Activated effector memory CD4-positive, alpha-beta T cell treated with Interleukin-2 at 50 U/mL for 16 hours (primary cell): ENCODE measurements at regions not wholly inside any gene's neighbourhood (a gene's known extent, or its start where the extent isn't known, plus 50 kb on each side); places are given as distances from the start of the nearest gene placed in this dataset.
"Not testable (repeated sequence)": the region's sequence is repeated elsewhere in the genome, so short reads cannot be mapped to it uniquely, and the experiment has no call there.

Experiments
- DNase-seq: peaks from one replicate; pipeline ENCODE4 v3.0.0-alpha.2; 2020

- no peak for DNase-seq
Observed at GRCh38 chr10:29878492-29878891, 180.9 kb downstream of the JCAD start.

DNA sequence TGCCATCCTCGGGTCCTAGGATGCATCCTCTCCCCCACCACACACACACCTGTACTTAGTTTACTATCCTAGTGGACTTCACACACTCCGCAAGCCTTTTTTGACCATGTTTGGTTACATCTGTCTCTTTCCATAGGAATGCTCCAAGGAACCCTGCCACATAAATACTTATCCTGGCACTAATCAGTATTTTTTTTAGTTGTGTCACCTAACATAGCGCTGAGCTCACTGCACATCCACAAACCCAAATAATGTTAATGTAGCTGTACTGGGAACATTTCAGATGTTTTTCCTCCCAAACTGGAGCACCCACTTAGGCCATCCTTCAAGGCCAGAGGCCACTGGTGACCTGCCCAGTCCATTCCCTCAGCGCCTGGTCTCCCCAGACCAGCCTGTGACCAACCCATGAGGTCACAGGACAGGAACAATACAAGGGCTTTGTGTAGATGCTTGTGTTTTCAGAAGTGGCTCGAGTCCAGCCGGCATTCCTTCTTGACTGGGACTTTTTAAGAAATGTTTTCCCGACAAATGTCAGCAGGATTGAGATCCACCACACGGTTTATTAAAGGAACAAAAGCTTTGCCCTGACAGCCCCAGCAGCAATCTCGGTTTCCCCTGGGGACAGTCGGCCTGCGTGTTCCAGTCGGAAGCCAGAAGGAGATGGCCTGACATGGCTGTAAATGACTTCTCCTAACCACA lies 181.4 kb downstream of the JCAD start:
- DNase-seq, result no peak

GRCh38 chr10:29876008-29876555 lies 183.3 kb downstream of the JCAD start:
- DNase-seq, result no peak

DNA sequence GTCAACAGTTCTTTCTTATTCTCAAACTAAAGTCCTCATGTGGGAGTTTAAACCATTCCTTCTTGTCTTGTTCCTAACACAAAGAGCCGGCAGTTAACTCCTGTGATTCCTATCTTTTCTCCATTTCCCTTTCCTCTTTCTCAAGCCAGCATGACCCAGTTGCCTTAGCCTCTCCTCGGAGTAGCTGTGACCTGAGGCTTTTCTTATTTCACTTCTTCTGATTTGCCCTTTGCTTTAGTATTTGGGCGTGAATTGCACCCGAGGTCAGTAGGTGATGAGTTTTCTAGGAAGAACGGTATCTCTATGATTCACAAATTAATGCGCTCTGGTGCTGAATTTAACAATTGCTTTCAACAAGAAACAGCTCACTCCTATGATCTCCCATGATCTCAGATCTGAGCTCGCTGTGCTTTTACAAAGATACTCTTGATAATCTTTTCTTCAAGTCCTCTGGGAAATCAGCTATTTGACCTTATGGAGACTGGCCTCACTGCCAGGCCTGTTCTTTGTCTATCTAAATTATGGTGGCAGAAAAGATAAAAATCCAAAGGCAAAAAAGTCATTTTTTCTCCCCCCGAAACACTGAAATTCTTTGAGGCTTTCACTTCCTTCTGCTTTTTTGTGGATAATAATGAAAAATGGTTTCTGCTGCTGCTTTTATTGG lies 184.6 kb downstream of the JCAD start:
- DNase-seq, result no peak

GRCh38 chr10:29873941-29874484 lies 185.4 kb downstream of the JCAD start:
- no peak for DNase-seq

- DNase-seq, result no peak
Observed at GRCh38 chr10:29870522-29871044, 188.8 kb downstream of the JCAD start.

- DNase-seq, result no peak
Observed at GRCh38 chr10:29869593-29869992, 189.8 kb downstream of the JCAD start.

DNA sequence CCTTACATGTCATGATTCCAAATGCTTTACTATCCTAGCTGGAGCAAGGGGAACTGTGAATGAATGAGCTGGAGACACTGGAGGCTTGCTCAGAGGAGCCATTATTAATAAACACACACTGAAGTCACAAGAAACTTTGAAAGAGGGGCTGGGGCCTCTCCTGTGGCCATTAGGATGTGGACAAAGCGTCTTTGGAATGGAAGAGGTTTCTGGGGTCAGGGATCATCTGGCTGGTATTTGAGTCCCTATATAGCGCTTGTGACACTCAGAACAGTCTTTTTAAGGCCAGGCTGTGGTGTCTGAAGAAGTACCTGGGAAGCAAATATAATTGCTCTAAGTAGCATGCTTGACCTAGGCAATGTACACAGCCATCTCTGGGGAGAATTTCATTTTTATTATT lies 193.0 kb downstream of the JCAD start:
- DNase-seq, result no peak

DNA sequence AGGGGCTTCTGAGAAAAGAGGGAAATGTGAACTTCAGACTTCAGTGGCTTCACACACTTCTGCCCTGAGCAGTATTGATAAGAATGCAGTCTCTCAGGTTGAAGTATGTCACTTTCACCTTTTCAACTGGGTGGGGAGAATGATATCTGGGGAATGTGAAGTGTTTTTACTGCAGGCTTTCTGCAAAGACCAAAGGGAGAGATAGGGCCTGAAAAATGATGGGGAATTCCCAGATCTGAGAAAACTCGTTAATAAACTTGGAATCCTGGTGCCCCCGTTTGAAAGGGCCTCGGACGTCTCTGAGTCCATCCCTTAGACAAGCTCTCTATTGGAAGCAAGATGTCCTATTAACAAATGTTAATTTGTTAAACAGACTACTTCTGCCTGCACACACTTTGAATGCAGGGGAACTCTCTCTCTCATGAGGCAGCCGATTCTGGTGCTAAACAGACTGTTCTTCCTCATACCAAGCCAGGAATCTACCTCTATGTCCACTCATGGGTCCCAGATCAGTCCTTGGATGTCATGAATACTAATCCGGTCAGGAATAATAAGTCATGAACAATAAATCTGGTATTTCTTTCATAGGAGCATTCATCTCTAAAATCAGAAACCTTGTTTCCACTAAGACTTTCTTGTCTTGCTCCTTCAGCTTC lies 193.6 kb downstream of the JCAD start:
- no peak for DNase-seq

- no peak for DNase-seq
Observed at GRCh38 chr10:29862923-29863614, 196.3 kb downstream of the JCAD start.

DNA sequence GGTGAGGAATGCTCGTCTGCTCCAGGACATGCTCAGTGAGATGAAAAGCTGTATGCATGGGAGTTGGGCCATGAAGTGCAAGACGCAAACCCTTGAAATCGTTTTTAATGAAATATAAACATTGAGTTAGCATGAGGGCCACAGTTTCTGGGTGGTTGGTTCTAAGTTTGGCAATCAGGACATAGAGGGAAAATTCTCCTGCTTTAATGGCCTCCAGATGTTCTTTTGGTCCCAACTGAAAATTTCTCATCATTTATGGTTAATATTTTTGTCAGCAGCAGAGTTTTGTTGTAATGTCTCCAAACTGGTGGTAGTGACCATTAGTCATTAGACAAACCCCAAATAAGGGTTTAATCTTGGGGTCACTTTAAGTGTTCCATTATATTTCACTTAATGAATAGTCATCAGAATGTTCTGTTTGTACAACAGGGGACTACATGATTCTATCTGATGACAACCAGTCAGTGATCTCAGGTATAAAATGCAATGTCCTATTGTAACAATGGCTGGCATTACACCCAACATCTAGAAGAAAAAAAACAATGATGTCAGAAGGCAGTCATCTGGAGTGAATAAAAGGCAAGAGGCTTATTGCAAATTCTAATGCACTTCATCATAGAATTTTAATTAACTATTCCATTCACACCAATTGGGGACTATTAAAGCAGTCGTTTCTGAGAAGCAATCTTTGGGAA lies 197.4 kb downstream of the JCAD start:
- no peak for DNase-seq

- DNase-seq, result not testable (repeated sequence)
Observed at GRCh38 chr10:29861231-29861630, 198.2 kb downstream of the JCAD start.

DNA sequence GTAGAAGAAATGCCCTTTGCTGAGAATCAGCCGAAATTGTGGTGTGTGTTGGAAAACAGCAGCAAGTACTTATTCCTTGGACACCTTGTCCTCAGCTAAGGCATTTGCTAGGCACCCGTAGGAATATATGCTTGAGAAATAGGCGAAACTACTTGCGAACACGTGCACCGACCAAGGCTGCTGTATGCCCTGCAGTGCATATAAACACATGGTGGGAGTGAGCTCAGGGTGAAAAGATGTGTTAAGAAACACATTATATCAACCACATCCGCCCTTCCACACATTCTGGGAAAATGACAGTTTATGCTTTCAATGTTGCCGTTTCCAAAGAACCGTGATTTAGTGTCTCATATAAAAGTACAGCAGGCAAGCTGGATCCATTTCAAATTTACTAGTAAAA lies 199.2 kb downstream of the JCAD start:
- DNase-seq, result no peak

DNA sequence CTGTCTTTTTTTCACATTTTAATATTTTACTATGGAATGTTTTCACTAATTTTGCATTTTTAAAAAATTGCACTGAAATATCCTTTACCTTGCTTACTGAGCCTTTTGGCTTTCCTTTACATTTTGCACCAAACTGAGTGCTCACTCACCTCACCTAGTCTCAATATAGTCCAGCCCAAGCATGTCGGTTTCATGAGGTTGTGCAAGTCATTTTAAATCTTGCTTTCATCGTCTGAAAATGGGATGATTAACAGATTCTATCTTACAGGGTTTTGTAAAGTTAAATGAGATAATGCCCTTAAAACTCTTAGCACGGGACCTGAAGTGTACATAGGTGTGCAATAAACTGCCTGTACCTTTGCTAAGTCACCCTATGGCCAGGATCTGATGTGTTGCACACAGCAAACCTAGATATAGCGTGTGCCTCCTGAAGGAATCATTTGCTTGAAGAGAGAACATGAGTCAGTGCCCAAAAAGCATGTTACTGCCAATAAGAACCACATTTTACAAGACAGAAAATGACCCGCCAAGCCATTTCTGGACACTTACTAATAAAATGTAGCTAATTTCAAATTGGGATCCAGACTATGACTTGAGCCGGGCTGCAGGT lies 199.8 kb downstream of the JCAD start:
- no peak for DNase-seq

- no peak for DNase-seq
Observed at GRCh38 chr10:29858702-29859267, 200.6 kb downstream of the JCAD start.

- DNase-seq, result no peak
Observed at GRCh38 chr10:29857843-29858701, 201.3 kb downstream of the JCAD start.

DNA sequence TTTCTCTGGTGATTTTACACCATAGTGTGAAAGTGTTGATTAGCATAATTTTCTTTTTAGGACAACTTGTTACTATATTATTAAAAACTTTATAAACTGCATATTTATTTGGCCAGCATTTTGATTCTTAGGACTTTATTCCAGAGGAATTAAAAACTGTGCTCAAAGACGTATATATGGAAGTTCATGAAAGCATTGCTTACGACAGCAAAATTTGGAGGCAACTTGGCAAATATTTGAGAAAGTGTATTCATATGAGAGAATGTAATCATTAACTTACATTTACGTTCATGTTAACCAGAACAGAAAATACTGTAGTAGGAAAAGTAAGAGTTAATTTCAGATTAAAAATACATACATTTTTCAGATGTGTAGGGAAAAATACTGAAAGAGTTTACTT lies 203.1 kb downstream of the JCAD start:
- no peak for DNase-seq

- DNase-seq, result no peak
Observed at GRCh38 chr10:29853913-29854312, 205.5 kb downstream of the JCAD start.

DNA sequence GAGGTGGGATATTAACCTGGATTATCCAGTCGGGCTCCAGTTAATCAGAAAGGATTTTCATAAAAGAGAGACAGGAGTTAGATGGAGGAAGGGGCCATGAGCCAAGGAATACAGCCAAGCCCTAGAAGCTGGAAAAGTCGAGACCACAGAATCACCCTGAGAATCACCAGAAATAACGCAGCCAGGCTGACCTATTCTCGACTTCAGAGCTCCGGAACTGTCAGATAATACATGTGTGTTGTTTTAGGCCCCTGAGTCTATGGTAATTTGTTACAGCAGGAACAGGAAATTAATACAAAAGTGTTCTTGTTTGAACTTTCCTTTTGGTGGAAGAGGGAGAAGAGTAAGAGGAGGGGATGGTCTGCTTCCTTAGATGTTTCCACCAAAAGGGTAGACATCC lies 208.1 kb downstream of the JCAD start:
- no peak for DNase-seq

GRCh38 chr10:29850371-29850770 lies 209.0 kb downstream of the JCAD start:
- DNase-seq, result no peak
